GM19372 (cell line): ENCODE measurements at regions not wholly inside any gene's neighbourhood (a gene's known extent, or its start where the extent isn't known, plus 50 kb on each side); places are given as distances from the start of the nearest gene placed in this dataset.

Experiments used
- ATAC-seq: cut with Tn5 transposase; IDR thresholded peaks from one replicate; pipeline ENCODE4 v1.9.1; 2021; ENCODE audit warnings: mild to moderate bottlenecking, low read depth, moderate library complexity; ENCODE audit not compliant: unreplicated experiment

GRCh38 chr16:64321881-64322280 lies 800.0 kb downstream of the CDH11 start:
- no peak for ATAC-seq

- ATAC-seq = no peak
Observed at GRCh38 chr16:64321066-64321465, 800.8 kb downstream of the CDH11 start.

- no peak for ATAC-seq
Observed at GRCh38 chr16:64317601-64318000, 804.3 kb downstream of the CDH11 start.

GRCh38 chr16:64313726-64314125 lies 808.1 kb downstream of the CDH11 start:
- ATAC-seq = no peak

GRCh38 chr16:64312980-64313379 lies 808.9 kb downstream of the CDH11 start:
- no peak for ATAC-seq

GRCh38 chr16:64312292-64312691 lies 809.6 kb downstream of the CDH11 start:
- ATAC-seq = no peak

GRCh38 chr16:64311241-64311640 lies 810.6 kb downstream of the CDH11 start:
- no peak for ATAC-seq

GRCh38 chr16:64309398-64310110 lies 812.3 kb downstream of the CDH11 start:
- no peak for ATAC-seq

GRCh38 chr16:64308721-64309120 lies 813.1 kb downstream of the CDH11 start:
- no peak for ATAC-seq

GRCh38 chr16:64307431-64307830 lies 814.4 kb downstream of the CDH11 start:
- ATAC-seq = no peak

GRCh38 chr16:64305663-64306062 lies 816.2 kb downstream of the CDH11 start:
- ATAC-seq = no peak

GRCh38 chr16:64304951-64305350 lies 816.9 kb downstream of the CDH11 start:
- ATAC-seq = no peak

- no peak for ATAC-seq
Observed at GRCh38 chr16:64304396-64304795, 817.5 kb downstream of the CDH11 start.

GRCh38 chr16:64297863-64298600 lies 823.8 kb downstream of the CDH11 start:
- ATAC-seq = no peak

- ATAC-seq = no peak
Observed at GRCh38 chr16:64295466-64295865, 826.4 kb downstream of the CDH11 start.

GRCh38 chr16:64292953-64293352 lies 828.9 kb downstream of the CDH11 start:
- no peak for ATAC-seq

- no peak for ATAC-seq
Observed at GRCh38 chr16:64292161-64292560, 829.7 kb downstream of the CDH11 start.

GRCh38 chr16:64290461-64290860 lies 831.4 kb downstream of the CDH11 start:
- no peak for ATAC-seq

GRCh38 chr16:64287655-64288528 lies 834.0 kb downstream of the CDH11 start:
- no peak for ATAC-seq

- no peak for ATAC-seq
Observed at GRCh38 chr16:64282181-64282580, 839.7 kb downstream of the CDH11 start.

GRCh38 chr16:64280317-64280716 lies 841.5 kb downstream of the CDH11 start:
- no peak for ATAC-seq
